IPS-15b (cell line): ENCODE measurements at regions not wholly inside any gene's neighbourhood (a gene's known extent, or its start where the extent isn't known, plus 50 kb on each side); places are given as distances from the start of the nearest gene placed in this dataset.
"Not testable (repeated sequence)": the region's sequence is repeated elsewhere in the genome, so short reads cannot be mapped to it uniquely, and the experiment has no call there.

Source experiments
- H3K27me3 ChIP-seq: one replicate; pipeline ENCODE4 v1.6.1; 2013; ENCODE audit warnings: low read length; ENCODE audit not compliant: control insufficient read depth, insufficient read depth
- H3K36me3 ChIP-seq: one replicate; pipeline ENCODE4 v1.6.1; 2013; ENCODE audit warnings: low read length; ENCODE audit not compliant: control insufficient read depth, insufficient read depth
- H3K4me1 ChIP-seq: one replicate; pipeline ENCODE4 v1.6.1; 2013; ENCODE audit warnings: mild to moderate bottlenecking, low read length; ENCODE audit not compliant: control insufficient read depth, insufficient read depth
- H3K4me3 ChIP-seq: one replicate; pipeline ENCODE4 v1.5.1; 2013; ENCODE audit warnings: low read depth, low read length
- H3K9ac ChIP-seq: one replicate; pipeline ENCODE4 v1.6.1; 2013; ENCODE audit warnings: low read depth, mild to moderate bottlenecking, low read length
- H3K9me3 ChIP-seq: one replicate; pipeline ENCODE4 v1.6.1; 2013; ENCODE audit warnings: mild to moderate bottlenecking, low read length; ENCODE audit not compliant: control insufficient read depth, insufficient read depth

GRCh38 chr20:36082315-36082915 lies 72.1 kb upstream of the EPB41L1 start:
- H3K4me1 ChIP-seq: peaks cover 7% of the 10 kb centered on the region
- H3K36me3 ChIP-seq: no peaks in the 10 kb centered on the region
- no peak overlapping the region for H3K9ac ChIP-seq
- H3K4me3 ChIP-seq: no peak overlapping the region
- no peaks in the 10 kb centered on the region for H3K27me3 ChIP-seq
- no peaks in the 10 kb centered on the region for H3K9me3 ChIP-seq

- not testable (repeated sequence) for H3K9me3 ChIP-seq, H3K9ac ChIP-seq, H3K27me3 ChIP-seq, H3K4me1 ChIP-seq, H3K4me3 ChIP-seq, H3K36me3 ChIP-seq
These were observed 71.3 kb upstream of the EPB41L1 start for GRCh38 chr20:36083200-36083599.

- Histone ChIP-seq H3K4me3 (no peak overlapping the region), H3K9ac (no peak overlapping the region), H3K36me3 (no peaks in the 10 kb centered on the region), H3K27me3 (no peaks in the 10 kb centered on the region), H3K4me1 (peaks cover 7% of the 10 kb centered on the region), H3K9me3 (no peaks in the 10 kb centered on the region)
These were observed 70.2 kb upstream of the EPB41L1 start for GRCh38 chr20:36084356-36084755.

- Histone ChIP-seq H3K36me3 (no peaks in the 10 kb centered on the region), H3K27me3 (no peaks in the 10 kb centered on the region), H3K9me3 (no peaks in the 10 kb centered on the region), H3K4me3 (no peak overlapping the region), H3K9ac (no peak overlapping the region), H3K4me1 (peaks cover 9% of the 10 kb centered on the region)
These were observed 69.5 kb upstream of the EPB41L1 start for GRCh38 chr20:36084897-36085613.

GRCh38 chr20:36085686-36086267 lies 68.8 kb upstream of the EPB41L1 start:
- Histone ChIP-seq H3K9ac (no peak overlapping the region), H3K27me3 (no peaks in the 10 kb centered on the region), H3K36me3 (no peaks in the 10 kb centered on the region), H3K9me3 (no peaks in the 10 kb centered on the region), H3K4me3 (no peak overlapping the region), H3K4me1 (peaks cover 12% of the 10 kb centered on the region)

GRCh38 chr20:36086767-36087166 lies 67.8 kb upstream of the EPB41L1 start:
- Histone ChIP-seq H3K4me3 (no peak overlapping the region), H3K9me3 (no peaks in the 10 kb centered on the region), H3K4me1 (peaks cover 18% of the 10 kb centered on the region), H3K27me3 (no peaks in the 10 kb centered on the region), H3K9ac (no peak overlapping the region), H3K36me3 (no peaks in the 10 kb centered on the region)

- peaks cover 23% of the 10 kb centered on the region for H3K4me1 ChIP-seq
- no peaks in the 10 kb centered on the region for H3K9me3 ChIP-seq
- H3K36me3 ChIP-seq: no peaks in the 10 kb centered on the region
- H3K4me3 ChIP-seq: no peak overlapping the region
- H3K9ac ChIP-seq: no peak overlapping the region
- peaks cover 22% of the 10 kb centered on the region for H3K27me3 ChIP-seq
These were observed 64.3 kb upstream of the EPB41L1 start for GRCh38 chr20:36090223-36090622.

- Histone ChIP-seq H3K36me3 (no peaks in the 10 kb centered on the region), H3K9me3 (no peaks in the 10 kb centered on the region), H3K27me3 (peaks cover 37% of the 10 kb centered on the region), H3K4me3 (peak overlapping the region; percentile 49), H3K4me1 (peaks cover 20% of the 10 kb centered on the region), H3K9ac (no peak overlapping the region)
These were observed 62.8 kb upstream of the EPB41L1 start for GRCh38 chr20:36091561-36092397.

GRCh38 chr20:36092398-36093024 lies 62.0 kb upstream of the EPB41L1 start:
- Histone ChIP-seq H3K9ac (no peak overlapping the region), H3K4me3 (peak overlapping the region; percentile 59), H3K9me3 (no peaks in the 10 kb centered on the region), H3K4me1 (peaks cover 24% of the 10 kb centered on the region), H3K27me3 (peaks cover 45% of the 10 kb centered on the region), H3K36me3 (no peaks in the 10 kb centered on the region)

GRCh38 chr20:36093025-36093803 lies 61.3 kb upstream of the EPB41L1 start:
- H3K4me1 ChIP-seq: peaks cover 29% of the 10 kb centered on the region
- H3K9me3 ChIP-seq: no peaks in the 10 kb centered on the region

GRCh38 chr20:36093804-36094145 lies 60.8 kb upstream of the EPB41L1 start:
- H3K4me3 ChIP-seq: peak overlapping the region; percentile 59
- no peak overlapping the region for H3K9ac ChIP-seq
- H3K4me1 ChIP-seq: peaks cover 30% of the 10 kb centered on the region
- no peaks in the 10 kb centered on the region for H3K9me3 ChIP-seq
- no peaks in the 10 kb centered on the region for H3K36me3 ChIP-seq
- H3K27me3 ChIP-seq: peaks cover 54% of the 10 kb centered on the region

More at GRCh38 chr20:36093025-36093803, 61.3 kb upstream of the EPB41L1 start:
- Histone ChIP-seq H3K4me3 (peak overlapping the region; percentile 59), H3K36me3 (no peaks in the 10 kb centered on the region), H3K27me3 (peaks cover 48% of the 10 kb centered on the region), H3K9ac (no peak overlapping the region)
